ENCODE measurements at regions not wholly inside any gene's neighbourhood (a gene's known extent, or its start where the extent isn't known, plus 50 kb on each side); places are given as distances from the start of the nearest gene placed in this dataset.

DNA sequence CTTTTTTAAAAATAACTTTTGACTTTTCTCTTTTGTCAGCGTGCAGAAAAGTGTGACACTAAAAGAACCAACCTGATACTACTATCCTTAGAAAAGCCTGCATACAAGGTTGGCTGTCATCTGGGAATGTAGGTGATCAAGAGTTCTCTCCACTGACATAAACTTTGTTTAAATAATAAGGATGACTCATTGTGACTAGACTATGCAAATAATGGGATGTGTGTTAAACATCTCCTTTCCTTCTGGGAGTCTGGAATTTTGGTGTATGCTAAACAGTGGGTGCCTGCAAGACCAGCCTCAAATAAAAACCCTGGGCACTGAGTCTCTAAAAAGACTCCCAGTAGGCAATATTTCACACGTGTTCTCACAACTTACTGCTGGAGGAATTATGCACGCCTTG, 373.4 kb downstream of the CNTNAP4 start:
- no peaks in the 10 kb centered on the region for H3K4me1 ChIP-seq
- H3K36me3 ChIP-seq, result no peaks in the 10 kb centered on the region
- no peaks in the 10 kb centered on the region for H3K27me3 ChIP-seq
- no peaks in the 10 kb centered on the region for H3K9me3 ChIP-seq
- TF ChIP-seq, protein P1, sequence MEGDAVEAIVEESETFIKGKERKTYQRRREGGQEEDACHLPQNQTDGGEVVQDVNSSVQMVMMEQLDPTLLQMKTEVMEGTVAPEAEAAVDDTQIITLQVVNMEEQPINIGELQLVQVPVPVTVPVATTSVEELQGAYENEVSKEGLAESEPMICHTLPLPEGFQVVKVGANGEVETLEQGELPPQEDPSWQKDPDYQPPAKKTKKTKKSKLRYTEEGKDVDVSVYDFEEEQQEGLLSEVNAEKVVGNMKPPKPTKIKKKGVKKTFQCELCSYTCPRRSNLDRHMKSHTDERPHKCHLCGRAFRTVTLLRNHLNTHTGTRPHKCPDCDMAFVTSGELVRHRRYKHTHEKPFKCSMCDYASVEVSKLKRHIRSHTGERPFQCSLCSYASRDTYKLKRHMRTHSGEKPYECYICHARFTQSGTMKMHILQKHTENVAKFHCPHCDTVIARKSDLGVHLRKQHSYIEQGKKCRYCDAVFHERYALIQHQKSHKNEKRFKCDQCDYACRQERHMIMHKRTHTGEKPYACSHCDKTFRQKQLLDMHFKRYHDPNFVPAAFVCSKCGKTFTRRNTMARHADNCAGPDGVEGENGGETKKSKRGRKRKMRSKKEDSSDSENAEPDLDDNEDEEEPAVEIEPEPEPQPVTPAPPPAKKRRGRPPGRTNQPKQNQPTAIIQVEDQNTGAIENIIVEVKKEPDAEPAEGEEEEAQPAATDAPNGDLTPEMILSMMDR (IDR thresholded peaks at IDR 0.05), result no peak
- no peak for TF ChIP-seq POLR2A (IDR thresholded peaks at IDR 0.05)
- TF ChIP-seq POLR2AphosphoS5 (IDR thresholded peaks at IDR 0.05), result no peak
- intact Hi-C loops (cut with DNase I; ENCODE audit: low total_unique reads), result no loop called here
- no peak for DNase-seq (ENCODE audit: low spot score in 2 of 2)
- no peak overlapping the region for H3K4me3 ChIP-seq
- H3K27ac ChIP-seq, result no peak overlapping the region

DNA sequence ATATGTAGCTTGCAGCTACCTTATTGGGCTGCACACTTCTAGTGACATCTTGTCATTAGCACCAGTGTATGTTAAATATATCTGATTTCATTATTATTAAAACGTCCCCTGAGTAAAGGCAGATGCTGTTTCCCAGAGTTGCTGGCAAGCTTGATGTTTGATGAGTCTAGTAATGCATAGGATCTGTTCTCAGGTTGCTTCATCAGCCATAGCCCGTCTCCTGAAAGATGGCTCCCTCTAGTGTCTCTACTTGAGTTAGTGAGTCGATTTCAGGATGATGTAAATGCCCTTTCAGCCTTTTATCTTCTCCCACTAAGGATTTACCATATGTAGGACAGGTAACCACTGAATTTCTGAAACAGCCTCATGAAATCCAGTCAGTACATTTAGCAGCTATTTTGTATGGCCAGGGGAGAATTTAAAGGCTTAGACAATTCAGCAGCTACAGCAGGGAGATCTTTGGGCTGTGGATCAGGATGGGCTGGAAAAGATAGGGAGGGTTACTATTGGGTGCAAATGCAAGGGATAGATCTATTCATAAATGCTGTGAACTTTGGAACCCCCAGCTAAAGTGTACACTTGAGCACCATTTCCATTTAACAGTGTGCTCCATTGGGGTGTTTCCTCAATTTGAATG, 376.3 kb downstream of the CNTNAP4 start:
- Histone ChIP-seq H3K27me3 (no peaks in the 10 kb centered on the region), H3K9me3 (no peaks in the 10 kb centered on the region), H3K4me1 (no peaks in the 10 kb centered on the region), H3K36me3 (no peaks in the 10 kb centered on the region), H3K27ac (no peak overlapping the region), H3K4me3 (no peak overlapping the region)
- TF ChIP-seq POLR2AphosphoS5 (IDR thresholded peaks at IDR 0.05), result no peak
- TF ChIP-seq, protein P1 (IDR thresholded peaks at IDR 0.05), result peak in 2 of 3 donors; percentile 36 to 45
- DNase-seq (ENCODE audit: low spot score in 2 of 2), result no peak
- intact Hi-C loops (cut with DNase I; ENCODE audit: low total_unique reads), result no loop called here

DNA sequence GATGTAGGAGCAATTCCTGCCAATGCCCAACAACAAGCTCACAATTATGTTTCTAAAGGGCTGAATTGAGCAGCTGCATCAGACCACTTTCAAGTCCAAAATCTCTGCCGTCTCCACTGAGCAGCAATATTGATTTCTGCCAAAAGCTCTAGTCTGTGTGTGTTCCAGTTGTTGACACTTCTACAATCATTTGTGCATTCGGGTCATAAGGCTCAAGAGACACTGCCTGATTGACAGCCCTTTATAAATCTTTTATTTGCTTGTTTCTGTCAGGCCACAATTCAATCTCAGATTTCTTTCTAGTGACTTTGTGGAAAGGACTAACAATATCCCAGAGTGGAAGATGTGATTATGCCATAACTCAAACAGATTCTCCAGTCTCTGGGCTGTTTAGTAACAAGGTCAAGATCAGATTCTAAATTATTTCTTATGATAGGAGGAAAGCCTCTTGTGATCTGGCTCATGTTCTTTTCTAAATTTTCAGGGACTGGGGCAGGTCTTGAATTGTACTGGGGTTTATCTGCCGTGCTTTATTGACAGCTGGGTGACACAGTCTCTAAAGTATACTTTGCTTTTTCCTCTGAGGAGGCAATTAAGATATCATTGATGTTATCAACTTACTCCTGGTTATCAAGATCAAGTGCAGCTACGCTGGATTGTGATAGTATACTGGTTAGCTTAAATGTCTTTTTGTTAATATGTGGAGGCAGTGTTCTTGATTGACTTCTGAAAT, 377.1 kb downstream of the CNTNAP4 start:
- H3K4me1 ChIP-seq, result no peaks in the 10 kb centered on the region
- no peak overlapping the region for H3K4me3 ChIP-seq
- TF ChIP-seq POLR2A (IDR thresholded peaks at IDR 0.05) (no peak), POLR2AphosphoS5 (IDR thresholded peaks at IDR 0.05) (no peak)
- TF ChIP-seq, protein P1 (IDR thresholded peaks at IDR 0.05), result no peak
- no peak for DNase-seq (ENCODE audit: low spot score in 2 of 2)
- H3K27me3 ChIP-seq, result no peaks in the 10 kb centered on the region
- intact Hi-C loops (cut with DNase I; ENCODE audit: low total_unique reads), result no loop called here
- no peaks in the 10 kb centered on the region for H3K9me3 ChIP-seq
- H3K27ac ChIP-seq, result no peak overlapping the region
- no peaks in the 10 kb centered on the region for H3K36me3 ChIP-seq

DNA sequence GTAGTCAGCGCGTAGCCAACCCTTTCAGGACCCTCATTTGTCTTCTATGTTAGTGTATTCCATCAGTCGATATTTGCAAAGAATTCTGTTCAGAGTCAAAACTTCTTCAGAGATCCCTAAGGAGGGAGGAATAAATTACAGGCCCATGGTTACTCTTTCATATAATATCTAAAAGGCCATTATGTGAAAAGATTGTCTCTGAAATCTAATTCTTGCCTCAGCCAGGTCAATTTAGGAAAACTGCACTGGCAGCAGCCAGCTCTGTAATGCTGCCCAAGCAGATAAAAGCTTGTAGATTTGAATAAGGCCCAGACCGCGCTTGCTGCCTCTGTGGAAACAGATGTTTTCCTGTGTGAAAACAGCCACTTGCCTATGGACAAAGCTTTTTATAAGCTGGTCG, 379.8 kb downstream of the CNTNAP4 start:
- H3K4me1 ChIP-seq, result no peaks in the 10 kb centered on the region
- H3K27ac ChIP-seq, result no peak overlapping the region
- TF ChIP-seq POLR2A (IDR thresholded peaks at IDR 0.05) (no peak), POLR2AphosphoS5 (IDR thresholded peaks at IDR 0.05) (no peak)
- TF ChIP-seq, protein P1 (IDR thresholded peaks at IDR 0.05), result no peak
- DNase-seq (ENCODE audit: low spot score in 2 of 2), result no peak
- H3K27me3 ChIP-seq, result no peaks in the 10 kb centered on the region
- H3K4me3 ChIP-seq, result no peak overlapping the region
- intact Hi-C loops (cut with DNase I; ENCODE audit: low total_unique reads), result no loop called here
- no peaks in the 10 kb centered on the region for H3K9me3 ChIP-seq
- no peaks in the 10 kb centered on the region for H3K36me3 ChIP-seq

DNA sequence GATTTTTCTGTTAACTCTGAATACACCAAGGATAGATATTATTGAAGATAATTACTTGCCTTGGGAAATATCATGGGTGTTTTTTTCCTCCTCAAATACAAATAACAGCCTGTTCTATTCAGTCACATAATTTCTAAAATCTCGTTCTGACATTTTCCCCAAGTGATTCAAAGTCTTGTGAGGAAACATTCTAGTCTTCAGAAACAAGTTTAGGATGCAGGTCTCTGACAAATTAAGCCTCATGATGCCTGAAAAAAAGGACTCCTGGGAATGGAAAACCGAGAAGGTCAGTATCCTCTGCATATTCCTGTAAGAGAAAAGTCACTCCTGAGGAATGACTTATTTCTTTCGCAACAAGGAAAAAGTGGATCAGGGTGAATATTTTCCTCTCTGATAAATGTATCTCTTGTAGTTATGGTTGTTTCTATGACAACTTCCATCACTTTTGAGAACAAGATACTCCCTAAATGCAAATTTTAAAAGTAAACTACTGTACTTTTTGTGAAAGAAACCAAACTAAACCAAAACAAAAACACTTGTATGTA, 384.6 kb downstream of the CNTNAP4 start:
- no peak overlapping the region for H3K27ac ChIP-seq
- H3K36me3 ChIP-seq, result no peaks in the 10 kb centered on the region
- TF ChIP-seq POLR2A (IDR thresholded peaks at IDR 0.05) (no peak), POLR2AphosphoS5 (IDR thresholded peaks at IDR 0.05) (no peak)
- TF ChIP-seq, protein P1 (IDR thresholded peaks at IDR 0.05), result no peak
- intact Hi-C loops (cut with DNase I; ENCODE audit: low total_unique reads), result no loop called here
- no peak for DNase-seq (ENCODE audit: low spot score in 2 of 2)
- no peaks in the 10 kb centered on the region for H3K9me3 ChIP-seq
- no peaks in the 10 kb centered on the region for H3K4me1 ChIP-seq
- H3K4me3 ChIP-seq, result no peak overlapping the region
- H3K27me3 ChIP-seq, result no peaks in the 10 kb centered on the region

Measured in breast epithelium (tissue), 4 donors.